KMS-11 (cell line): ENCODE measurements at regions not wholly inside any gene's neighbourhood (a gene's known extent, or its start where the extent isn't known, plus 50 kb on each side); places are given as distances from the start of the nearest gene placed in this dataset.
"Not testable (repeated sequence)": the region's sequence is repeated elsewhere in the genome, so short reads cannot be mapped to it uniquely, and the experiment has no call there.

Source experiments
- H2AFZ ChIP-seq: fragments of 200-600 bp; sonication (generic); 2 replicates; pipeline ENCODE4 v1.6.1; 2016; ENCODE audit warnings: antibody characterized with exemption, mixed run types, low read depth
- H3K27ac ChIP-seq: fragments of 200-600 bp; sonication (generic); 2 replicates; pipeline ENCODE4 v1.6.1; 2016; ENCODE audit warnings: mild to moderate bottlenecking, mixed run types
- H3K27me3 ChIP-seq: fragments of 200-600 bp; sonication (generic); 2 replicates; pipeline ENCODE4 v1.6.1; 2017; ENCODE audit warnings: mild to moderate bottlenecking, low read depth, mixed run types, moderate library complexity; ENCODE audit not compliant: insufficient read depth
- H3K36me3 ChIP-seq: fragments of 200-600 bp; sonication (generic); 2 replicates; pipeline ENCODE4 v1.6.1; 2017; ENCODE audit warnings: mild to moderate bottlenecking, mixed run types; ENCODE audit not compliant: insufficient read depth
- H3K4me1 ChIP-seq: fragments of 200-600 bp; sonication (generic); 2 replicates; pipeline ENCODE4 v1.6.1; 2016; ENCODE audit warnings: mild to moderate bottlenecking, low read depth, mixed run types; ENCODE audit not compliant: poor library complexity, severe bottlenecking
- H3K4me2 ChIP-seq: fragments of 200-600 bp; sonication (generic); 2 replicates; pipeline ENCODE4 v1.7.0; 2016; ENCODE audit warnings: mild to moderate bottlenecking, mixed run types
- H3K4me3 ChIP-seq: fragments of 200-600 bp; sonication (generic); IDR thresholded peaks from 2 replicates; pipeline ENCODE4 v1.6.1; 2017; ENCODE audit warnings: low read depth, low read length, mixed read lengths; ENCODE audit not compliant: insufficient read depth
- H3K79me2 ChIP-seq: fragments of 200-600 bp; sonication (generic); 2 replicates; pipeline ENCODE4 v1.6.1; 2016; ENCODE audit warnings: low read depth, mixed run types; ENCODE audit not compliant: insufficient read depth
- H3K9ac ChIP-seq: fragments of 200-600 bp; sonication (generic); 2 replicates; pipeline ENCODE4 v1.6.1; 2016; ENCODE audit warnings: mild to moderate bottlenecking, mixed run types
- H4K20me1 ChIP-seq: fragments of 200-600 bp; sonication (generic); 2 replicates; pipeline ENCODE4 v1.6.1; 2016; ENCODE audit warnings: mild to moderate bottlenecking, mixed run types; ENCODE audit not compliant: insufficient read depth
- CTCF ChIP-seq: fragments of 200-600 bp; sonication (generic); conservative IDR thresholded peaks from 2 replicates; pipeline ENCODE4 v1.6.1; 2017; ENCODE audit warnings: low read depth, mild to moderate bottlenecking, antibody characterized with exemption, low read length, moderate library complexity, mixed read lengths

- Histone ChIP-seq H2AFZ (no peak overlapping the region), H3K4me2 (no peak overlapping the region), H3K27ac (no peak overlapping the region)
These were observed 269.4 kb downstream of the CXCL12 start for GRCh38 chr10:44115516-44115915.

GRCh38 chr10:44114441-44114840 lies 270.5 kb downstream of the CXCL12 start:
- Histone ChIP-seq H3K27me3 (no peaks in the 10 kb centered on the region), H3K4me1 (no peaks in the 10 kb centered on the region), H3K36me3 (no peaks in the 10 kb centered on the region), H3K9ac (no peak overlapping the region), H4K20me1 (no peaks in the 10 kb centered on the region), H3K27ac (no peak overlapping the region), H3K4me3 (no peak overlapping the region), H3K79me2 (no peaks in the 10 kb centered on the region), H3K4me2 (no peak overlapping the region), H2AFZ (no peak overlapping the region)
- no peak for TF ChIP-seq CTCF

More at GRCh38 chr10:44115516-44115915, 269.4 kb downstream of the CXCL12 start:
- no peaks in the 10 kb centered on the region for H4K20me1 ChIP-seq
- no peaks in the 10 kb centered on the region for H3K4me1 ChIP-seq
- no peak overlapping the region for H3K9ac ChIP-seq
- no peak overlapping the region for H3K4me3 ChIP-seq
- no peak for TF ChIP-seq CTCF
- H3K36me3 ChIP-seq = no peaks in the 10 kb centered on the region
- no peaks in the 10 kb centered on the region for H3K79me2 ChIP-seq
- no peaks in the 10 kb centered on the region for H3K27me3 ChIP-seq

GRCh38 chr10:44112280-44112679 lies 272.6 kb downstream of the CXCL12 start:
- H3K4me3 ChIP-seq, H3K27me3 ChIP-seq, H3K4me2 ChIP-seq, H3K36me3 ChIP-seq, H3K79me2 ChIP-seq, H2AFZ ChIP-seq, H4K20me1 ChIP-seq, H3K27ac ChIP-seq, H3K9ac ChIP-seq, H3K4me1 ChIP-seq: not testable (repeated sequence)

- H2AFZ ChIP-seq = no peak overlapping the region
- no peaks in the 10 kb centered on the region for H3K27me3 ChIP-seq
- H3K27ac ChIP-seq = no peak overlapping the region
- H3K4me3 ChIP-seq = no peak overlapping the region
- no peak overlapping the region for H3K4me2 ChIP-seq
- no peaks in the 10 kb centered on the region for H3K79me2 ChIP-seq
- no peak for TF ChIP-seq CTCF
- H3K9ac ChIP-seq = no peak overlapping the region
- H4K20me1 ChIP-seq = no peaks in the 10 kb centered on the region
- no peaks in the 10 kb centered on the region for H3K4me1 ChIP-seq
- H3K36me3 ChIP-seq = no peaks in the 10 kb centered on the region
These were observed 279.2 kb downstream of the CXCL12 start for GRCh38 chr10:44105696-44106095.

GRCh38 chr10:44102726-44103255 lies 282.1 kb downstream of the CXCL12 start:
- Histone ChIP-seq H3K27me3 (no peaks in the 10 kb centered on the region), H4K20me1 (no peaks in the 10 kb centered on the region), H3K4me1 (no peaks in the 10 kb centered on the region), H3K4me3 (no peak overlapping the region), H3K9ac (no peak overlapping the region), H3K4me2 (no peak overlapping the region), H3K27ac (no peak overlapping the region), H3K36me3 (no peaks in the 10 kb centered on the region), H2AFZ (no peak overlapping the region), H3K79me2 (no peaks in the 10 kb centered on the region)
- TF ChIP-seq CTCF = no peak
